NCI-H1694 treated with DMSO at 0.1 percent for 48 hours (cell line): ENCODE measurements at regions not wholly inside any gene's neighbourhood (a gene's known extent, or its start where the extent isn't known, plus 50 kb on each side); places are given as distances from the start of the nearest gene placed in this dataset.
"Not testable (repeated sequence)": the region's sequence is repeated elsewhere in the genome, so short reads cannot be mapped to it uniquely, and the experiment has no call there.

Source experiments
- DNase-seq: peaks from one replicate; lab custom pipeline; 2025; lab: John Stamatoyannopoulos, UW

GRCh38 chr7:110291430-110291829, 799.5 kb upstream of the LRRN3 start:
- no peak for DNase-seq

GRCh38 chr7:110296321-110296720, 794.6 kb upstream of the LRRN3 start:
- DNase-seq = no peak

GRCh38 chr7:110307776-110308175, 783.2 kb upstream of the LRRN3 start:
- no peak for DNase-seq

- DNase-seq = no peak
These were observed 782.1 kb upstream of the LRRN3 start for GRCh38 chr7:110308791-110309190.

- no peak for DNase-seq
These were observed 781.0 kb upstream of the LRRN3 start for GRCh38 chr7:110309941-110310340.

- DNase-seq = no peak
These were observed 779.4 kb upstream of the LRRN3 start for GRCh38 chr7:110311556-110311955.

- DNase-seq = no peak
These were observed 773.2 kb upstream of the LRRN3 start for GRCh38 chr7:110317541-110318265.

- not testable (repeated sequence) for DNase-seq
These were observed 770.6 kb upstream of the LRRN3 start for GRCh38 chr7:110320285-110320684.

- DNase-seq = no peak
These were observed 768.1 kb upstream of the LRRN3 start for GRCh38 chr7:110322796-110323195.

GRCh38 chr7:110326966-110327365, 764.0 kb upstream of the LRRN3 start:
- no peak for DNase-seq

GRCh38 chr7:110336423-110336822, 754.5 kb upstream of the LRRN3 start:
- DNase-seq = no peak

- no peak for DNase-seq
These were observed 753.3 kb upstream of the LRRN3 start for GRCh38 chr7:110337646-110338045.

- DNase-seq = peak; percentile 92
These were observed 743.8 kb upstream of the LRRN3 start for GRCh38 chr7:110347081-110347480.

- DNase-seq = no peak
These were observed 734.5 kb upstream of the LRRN3 start for GRCh38 chr7:110356438-110356837.

- DNase-seq = no peak
These were observed 732.9 kb upstream of the LRRN3 start for GRCh38 chr7:110358028-110358427.

- DNase-seq = no peak
These were observed 719.2 kb upstream of the LRRN3 start for GRCh38 chr7:110371709-110372108.

GRCh38 chr7:110372685-110373084, 718.2 kb upstream of the LRRN3 start:
- no peak for DNase-seq

GRCh38 chr7:110373416-110373815, 717.5 kb upstream of the LRRN3 start:
- DNase-seq = peak; percentile 56

- no peak for DNase-seq
These were observed 717.1 kb upstream of the LRRN3 start for GRCh38 chr7:110373859-110374258.

- peak; percentile 57 for DNase-seq
These were observed 715.9 kb upstream of the LRRN3 start for GRCh38 chr7:110375068-110375467.

GRCh38 chr7:110382736-110383135, 708.2 kb upstream of the LRRN3 start:
- DNase-seq = no peak

- DNase-seq = no peak
These were observed 704.9 kb upstream of the LRRN3 start for GRCh38 chr7:110386006-110386405.

GRCh38 chr7:110386913-110387312, 704.0 kb upstream of the LRRN3 start:
- no peak for DNase-seq

GRCh38 chr7:110387689-110388088, 703.2 kb upstream of the LRRN3 start:
- no peak for DNase-seq
